SK-N-SH (cell line): ENCODE measurements at regions not wholly inside any gene's neighbourhood (a gene's known extent, or its start where the extent isn't known, plus 50 kb on each side); places are given as distances from the start of the nearest gene placed in this dataset.

Experiments
- CTCF ChIA-PET: fragments of 300-600, 350-600 bp; formaldehyde crosslinking; extraction: SDS; loops from one replicate; lab custom pipeline; 2021; lab: Yijun Ruan, JAX
- POLR2A ChIA-PET: fragments of 350-600 bp; sonication (Branson Sonifier 250); formaldehyde crosslinking; extraction: SDS; loops from one replicate; lab custom pipeline; 2020; ENCODE audit warnings: antibody characterized with exemption, inconsistent platforms; lab: Yijun Ruan, JAX
- DNase-seq: peaks from one replicate; pipeline ENCODE4 v3.0.0; 2012
- H2AFZ ChIP-seq: fragments of 200-600 bp; sonication (generic); 2 replicates; pipeline ENCODE4 v1.8.1; 2016; ENCODE audit warnings: antibody characterized with exemption, mild to moderate bottlenecking, low read depth
- H3F3A ChIP-seq: fragments of 200-600 bp; sonication (generic); replicated peaks from 2 replicates; pipeline ENCODE3; 2016; ENCODE audit warnings: antibody characterized with exemption, mild to moderate bottlenecking; ENCODE audit not compliant: insufficient read depth
- H3K27ac ChIP-seq, 2 experiments: fragments of 200-500 bp in 1 of 2; fragments of 200-600 bp in 1 of 2; sonication (Bioruptor generic) in 1 of 2; sonication (generic), shearing (Covaris generic) in 1 of 2; 2 replicates each; pipeline versions ENCODE4 v1.5.1 to v1.6.1; 2014 to 2016; ENCODE audit warnings: low read depth in 2 of 2, inconsistent platforms in 1 of 2, low read length in 1 of 2, mild to moderate bottlenecking in 1 of 2, mixed read lengths in 1 of 2
- H3K27me3 ChIP-seq: fragments of 200-600 bp; sonication (generic), shearing (Covaris generic); 2 replicates; pipeline ENCODE4 v1.6.1; 2016; ENCODE audit warnings: mixed run types; ENCODE audit not compliant: insufficient read depth
- H3K36me3 ChIP-seq, 2 experiments: fragments of 200-500 bp in 1 of 2; fragments of 200-600 bp in 1 of 2; sonication (Bioruptor generic) in 1 of 2; sonication (generic) in 1 of 2; replicated peaks in 1 of 2; 2 replicates each; pipeline versions ENCODE3 to v1.5.1; 2014 to 2016; ENCODE audit warnings: low read length in 1 of 2, mild to moderate bottlenecking in 1 of 2; ENCODE audit not compliant: insufficient read depth in 2 of 2, control insufficient read depth in 1 of 2
- H3K4me1 ChIP-seq, 2 experiments: fragments of 200-500 bp in 1 of 2; fragments of 200-600 bp in 1 of 2; sonication (Bioruptor generic) in 1 of 2; sonication (generic), shearing (Covaris generic) in 1 of 2; 2 replicates each; pipeline versions ENCODE4 v1.5.1 to v1.6.1; 2014 to 2016; ENCODE audit warnings: low read depth in 1 of 2, low read length in 1 of 2, mixed run types in 1 of 2; ENCODE audit not compliant: insufficient read depth in 2 of 2, control insufficient read depth in 1 of 2
- H3K4me2 ChIP-seq: fragments of 200-600 bp; sonication (generic), shearing (Covaris generic); 2 replicates; pipeline ENCODE4 v1.6.1; 2017; ENCODE audit warnings: mixed run types
- H3K4me3 ChIP-seq, 2 experiments: fragments of 200-500 bp in 1 of 2; fragments of 200-600 bp in 1 of 2; sonication (Bioruptor generic) in 1 of 2; sonication (generic), shearing (Covaris generic) in 1 of 2; 2 replicates each; pipeline versions ENCODE4 v1.5.1 to v1.8.1; 2014 to 2016; ENCODE audit warnings: low read depth in 2 of 2, inconsistent platforms in 1 of 2, low read length in 1 of 2, mild to moderate bottlenecking in 1 of 2, mixed read lengths in 1 of 2, moderate library complexity in 1 of 2
- H3K79me2 ChIP-seq: fragments of 200-600 bp; sonication (generic); 2 replicates; pipeline ENCODE4 v1.8.1; 2017; ENCODE audit warnings: mild to moderate bottlenecking; ENCODE audit not compliant: insufficient read depth
- H3K9ac ChIP-seq: fragments of 200-600 bp; sonication (generic); 2 replicates; pipeline ENCODE4 v1.6.1; 2017; ENCODE audit warnings: mixed run types
- H3K9me2 ChIP-seq: fragments of 200-600 bp; sonication (generic); 2 replicates; pipeline ENCODE4 v1.6.1; 2017; ENCODE audit warnings: mixed run types
- H3K9me3 ChIP-seq: fragments of 200-600 bp; sonication (generic); 2 replicates; pipeline ENCODE4 v1.6.1; 2017; ENCODE audit warnings: mixed run types, mild to moderate bottlenecking, moderate library complexity
- H4K20me1 ChIP-seq: fragments of 200-600 bp; sonication (generic); 2 replicates; pipeline ENCODE4 v1.6.1; 2017; ENCODE audit warnings: mild to moderate bottlenecking, mixed run types; ENCODE audit not compliant: insufficient read depth
- EP300 ChIP-seq, 2 experiments: IDR thresholded peaks; 2 replicates each; pipeline versions ENCODE4 v1.4.0 to v1.6.1; 2012; ENCODE audit warnings: borderline replicate concordance in 1 of 2, low read depth in 1 of 2, low read length in 1 of 2
- FOSL2 ChIP-seq: IDR thresholded peaks from 2 replicates; pipeline ENCODE4 v1.4.0; 2012; ENCODE audit warnings: low read depth, mild to moderate bottlenecking, moderate library complexity, borderline replicate concordance
- FOXM1 ChIP-seq: IDR thresholded peaks from 2 replicates; pipeline ENCODE4 v1.4.0; 2012; ENCODE audit warnings: low read depth, mild to moderate bottlenecking
- GATA2 ChIP-seq: sonication (generic); formaldehyde crosslinking; IDR thresholded peaks from 2 replicates; pipeline ENCODE4 v1.5.0; 2020; ENCODE audit warnings: mild to moderate bottlenecking, missing genetic modification reagents
- JUND ChIP-seq: IDR thresholded peaks from 2 replicates; pipeline ENCODE4 v1.4.0; 2012
- MXI1 ChIP-seq: IDR thresholded peaks from 2 replicates; pipeline ENCODE4 v1.6.1; 2012; ENCODE audit warnings: mild to moderate bottlenecking, low read depth, low read length, improper control_type of control experiment
- NRF1 ChIP-seq: IDR thresholded peaks from 2 replicates; pipeline ENCODE4 v1.6.1; 2012; ENCODE audit warnings: low read depth, mild to moderate bottlenecking, low read length
- PBX3 ChIP-seq: IDR thresholded peaks from 2 replicates; pipeline ENCODE4; 2012
- POLR2AphosphoS5 ChIP-seq: IDR thresholded peaks from 2 replicates; pipeline ENCODE4 v1.6.1; 2012; ENCODE audit warnings: low read depth, low read length
- RAD21 ChIP-seq: IDR thresholded peaks from 2 replicates; pipeline ENCODE4 v1.6.1; 2012; ENCODE audit warnings: mild to moderate bottlenecking, low read length
- RFX5 ChIP-seq: IDR thresholded peaks from 2 replicates; pipeline ENCODE4 v1.6.1; 2012; ENCODE audit warnings: mild to moderate bottlenecking, improper control_type of control experiment, low read length
- SIN3A ChIP-seq: IDR thresholded peaks from 2 replicates; pipeline ENCODE4 v1.6.1; 2012; ENCODE audit warnings: low read depth, mild to moderate bottlenecking, low read length, moderate library complexity, borderline replicate concordance
- TAF1 ChIP-seq: IDR thresholded peaks from 2 replicates; pipeline ENCODE4 v1.6.1; 2012; ENCODE audit warnings: low read depth, mild to moderate bottlenecking, low read length, moderate library complexity, borderline replicate concordance
- TCF12 ChIP-seq: IDR thresholded peaks from 2 replicates; pipeline ENCODE4 v1.4.0; 2012
- USF2 ChIP-seq: fragments of 150-350 bp; IDR thresholded peaks from 2 replicates; pipeline ENCODE4 v1.6.1; 2017; ENCODE audit warnings: antibody characterized with exemption, low read length, low read depth, borderline replicate concordance
- YY1 ChIP-seq: IDR thresholded peaks from 2 replicates; pipeline ENCODE4 v1.4.0; 2012; ENCODE audit warnings: low read depth, mild to moderate bottlenecking
- WGBS: methylation state at CpG from one replicate; pipeline ENCODE4 v1.1.6; 2017; ENCODE audit warnings: low lambda C conversion rate; 5-methylcytosine and 5-hydroxymethylcytosine counted together
- TF ChIP-seq, protein P1 (sequence below): IDR thresholded peaks from 2 replicates; pipeline ENCODE4 v1.6.1; 2012; ENCODE audit warnings: mild to moderate bottlenecking, low read depth, low read length, moderate library complexity
- TF ChIP-seq, protein P2 (sequence below): IDR thresholded peaks from 2 replicates; pipeline ENCODE4 v1.4.0; 2012; ENCODE audit warnings: low read depth
- TF ChIP-seq, protein P3 (sequence below): fragments of 200-600 bp; sonication (generic); IDR thresholded peaks from 2 replicates; pipeline ENCODE4 v1.6.1; 2017; ENCODE audit warnings: antibody characterized with exemption, mild to moderate bottlenecking, moderate library complexity

GRCh38 chr18:56043641-56044061 is 455.7 kb upstream of the TCF4 start (continued):
- TF ChIP-seq PBX3 = no peak

GRCh38 chr18:56042915-56043536 is 455.0 kb upstream of the TCF4 start:
- Histone ChIP-seq H3K9ac (no peak overlapping the region), H3K36me3 (no peaks in the 10 kb centered on the region), H3K4me2 (no peak overlapping the region), H3K27me3 (no peaks in the 10 kb centered on the region), H3K4me3 (no peak overlapping the region), H3F3A (no peaks in the 10 kb centered on the region), H4K20me1 (no peaks in the 10 kb centered on the region), H3K9me3 (0 out of 2 replicates have a peak, but pooled peaks cover 5% of the 10 kb centered on the region), H2AFZ (no peak overlapping the region), H3K27ac (no peak overlapping the region), H3K9me2 (no peaks in the 10 kb centered on the region), H3K79me2 (no peaks in the 10 kb centered on the region), H3K4me1 (peaks cover 0 to 2% of the 10 kb centered on the region in 2 experiments; a peak in 2 of 4 replicates)
- POLR2A ChIA-PET = no interaction called here
- DNase-seq = no peak
- TF ChIP-seq RFX5 (no peak), FOSL2 (no peak), NRF1 (no peak), MXI1 (no peak), SIN3A (no peak), JUND (no peak), RAD21 (no peak), YY1 (no peak), GATA2 (CRISPR knock-in tag) (no peak), TAF1 (no peak), TCF12 (no peak), POLR2AphosphoS5 (no peak), EP300 (IDR thresholded peaks at IDR 0.05; ENCODE audit: borderline replicate concordance in 1 of 2, low read depth in 1 of 2, low read length in 1 of 2) (no peak), USF2 (no peak), FOXM1 (no peak), PBX3 (no peak)
- TF ChIP-seq, protein P1, sequence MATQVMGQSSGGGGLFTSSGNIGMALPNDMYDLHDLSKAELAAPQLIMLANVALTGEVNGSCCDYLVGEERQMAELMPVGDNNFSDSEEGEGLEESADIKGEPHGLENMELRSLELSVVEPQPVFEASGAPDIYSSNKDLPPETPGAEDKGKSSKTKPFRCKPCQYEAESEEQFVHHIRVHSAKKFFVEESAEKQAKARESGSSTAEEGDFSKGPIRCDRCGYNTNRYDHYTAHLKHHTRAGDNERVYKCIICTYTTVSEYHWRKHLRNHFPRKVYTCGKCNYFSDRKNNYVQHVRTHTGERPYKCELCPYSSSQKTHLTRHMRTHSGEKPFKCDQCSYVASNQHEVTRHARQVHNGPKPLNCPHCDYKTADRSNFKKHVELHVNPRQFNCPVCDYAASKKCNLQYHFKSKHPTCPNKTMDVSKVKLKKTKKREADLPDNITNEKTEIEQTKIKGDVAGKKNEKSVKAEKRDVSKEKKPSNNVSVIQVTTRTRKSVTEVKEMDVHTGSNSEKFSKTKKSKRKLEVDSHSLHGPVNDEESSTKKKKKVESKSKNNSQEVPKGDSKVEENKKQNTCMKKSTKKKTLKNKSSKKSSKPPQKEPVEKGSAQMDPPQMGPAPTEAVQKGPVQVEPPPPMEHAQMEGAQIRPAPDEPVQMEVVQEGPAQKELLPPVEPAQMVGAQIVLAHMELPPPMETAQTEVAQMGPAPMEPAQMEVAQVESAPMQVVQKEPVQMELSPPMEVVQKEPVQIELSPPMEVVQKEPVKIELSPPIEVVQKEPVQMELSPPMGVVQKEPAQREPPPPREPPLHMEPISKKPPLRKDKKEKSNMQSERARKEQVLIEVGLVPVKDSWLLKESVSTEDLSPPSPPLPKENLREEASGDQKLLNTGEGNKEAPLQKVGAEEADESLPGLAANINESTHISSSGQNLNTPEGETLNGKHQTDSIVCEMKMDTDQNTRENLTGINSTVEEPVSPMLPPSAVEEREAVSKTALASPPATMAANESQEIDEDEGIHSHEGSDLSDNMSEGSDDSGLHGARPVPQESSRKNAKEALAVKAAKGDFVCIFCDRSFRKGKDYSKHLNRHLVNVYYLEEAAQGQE = no peak
- TF ChIP-seq, protein P2, sequence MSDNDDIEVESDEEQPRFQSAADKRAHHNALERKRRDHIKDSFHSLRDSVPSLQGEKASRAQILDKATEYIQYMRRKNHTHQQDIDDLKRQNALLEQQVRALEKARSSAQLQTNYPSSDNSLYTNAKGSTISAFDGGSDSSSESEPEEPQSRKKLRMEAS = no peak
- TF ChIP-seq, protein P3, sequence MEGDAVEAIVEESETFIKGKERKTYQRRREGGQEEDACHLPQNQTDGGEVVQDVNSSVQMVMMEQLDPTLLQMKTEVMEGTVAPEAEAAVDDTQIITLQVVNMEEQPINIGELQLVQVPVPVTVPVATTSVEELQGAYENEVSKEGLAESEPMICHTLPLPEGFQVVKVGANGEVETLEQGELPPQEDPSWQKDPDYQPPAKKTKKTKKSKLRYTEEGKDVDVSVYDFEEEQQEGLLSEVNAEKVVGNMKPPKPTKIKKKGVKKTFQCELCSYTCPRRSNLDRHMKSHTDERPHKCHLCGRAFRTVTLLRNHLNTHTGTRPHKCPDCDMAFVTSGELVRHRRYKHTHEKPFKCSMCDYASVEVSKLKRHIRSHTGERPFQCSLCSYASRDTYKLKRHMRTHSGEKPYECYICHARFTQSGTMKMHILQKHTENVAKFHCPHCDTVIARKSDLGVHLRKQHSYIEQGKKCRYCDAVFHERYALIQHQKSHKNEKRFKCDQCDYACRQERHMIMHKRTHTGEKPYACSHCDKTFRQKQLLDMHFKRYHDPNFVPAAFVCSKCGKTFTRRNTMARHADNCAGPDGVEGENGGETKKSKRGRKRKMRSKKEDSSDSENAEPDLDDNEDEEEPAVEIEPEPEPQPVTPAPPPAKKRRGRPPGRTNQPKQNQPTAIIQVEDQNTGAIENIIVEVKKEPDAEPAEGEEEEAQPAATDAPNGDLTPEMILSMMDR = no peak
- CTCF ChIA-PET = no interaction called here
- 69% methylated on average over 2 of the region's 2 CpGs for WGBS
